CD14-positive monocyte (primary cell): ENCODE measurements at regions not wholly inside any gene's neighbourhood (a gene's known extent, or its start where the extent isn't known, plus 50 kb on each side); places are given as distances from the start of the nearest gene placed in this dataset.

Experiments
- DNase-seq, 3 donors: peaks; one replicate each; pipeline ENCODE4 v3.0.0-alpha.2; 2011 to 2022
- H2AFZ ChIP-seq: 2 replicates; pipeline ENCODE4 v1.6.0; 2012; ENCODE audit warnings: mild to moderate bottlenecking, low read depth, low read length, inconsistent platforms; ENCODE audit not compliant: insufficient read depth, poor library complexity, severe bottlenecking
- H3K27ac ChIP-seq, 2 donors: 1 replicate in 1 of 2; 2 replicates in 1 of 2; pipeline ENCODE4 v1.5.1; 2012 to 2013; ENCODE audit warnings: low read length in 2 of 2, control low read depth in 1 of 2, inconsistent platforms in 1 of 2, low read depth in 1 of 2, mild to moderate bottlenecking in 1 of 2
- H3K27me3 ChIP-seq, 2 donors: one replicate each; pipeline versions ENCODE4 v1.6.0 to v1.6.1; 2011 to 2013; ENCODE audit warnings: low read length in 2 of 2; ENCODE audit not compliant: control insufficient read depth in 2 of 2, insufficient read depth in 2 of 2
- H3K36me3 ChIP-seq, 2 donors: replicated peaks in 1 of 2; 1 replicate in 1 of 2; 2 replicates in 1 of 2; pipeline versions ENCODE4 v1.5.1 to v1.6.1; 2012 to 2013; ENCODE audit warnings: low read length in 2 of 2, control low read depth in 1 of 2, inconsistent platforms in 1 of 2, mild to moderate bottlenecking in 1 of 2; ENCODE audit not compliant: insufficient read depth in 2 of 2, control insufficient read depth in 1 of 2
- H3K4me1 ChIP-seq, 2 donors: 1 replicate in 1 of 2; 2 replicates in 1 of 2; pipeline versions ENCODE4 v1.5.1 to v1.6.1; 2012 to 2013; ENCODE audit warnings: low read length in 2 of 2, control low read depth in 1 of 2, inconsistent platforms in 1 of 2, mild to moderate bottlenecking in 1 of 2, moderate library complexity in 1 of 2; ENCODE audit not compliant: insufficient read depth in 2 of 2, control insufficient read depth in 1 of 2
- H3K4me2 ChIP-seq: replicated peaks from 2 replicates; pipeline ENCODE3; 2012; ENCODE audit warnings: low read length, moderate library complexity, mild to moderate bottlenecking; ENCODE audit not compliant: poor library complexity, severe bottlenecking; ENCODE audit errors: extremely low read depth
- H3K4me3 ChIP-seq, 3 experiments: fragments of 200-600 bp in 1 of 3; sonication (generic) in 1 of 3; replicated peaks in 1 of 3; 1 replicate in 2 of 3; 2 replicates in 1 of 3; pipeline ENCODE4 v1.5.1; 2011 to 2013; ENCODE audit warnings: low read length in 3 of 3, mild to moderate bottlenecking in 3 of 3, control low read depth in 2 of 3, low read depth in 2 of 3, inconsistent platforms in 1 of 3, moderate library complexity in 1 of 3
- H3K79me2 ChIP-seq: 2 replicates; pipeline ENCODE4 v1.6.0; 2012; ENCODE audit warnings: mild to moderate bottlenecking, control low read depth, inconsistent platforms, low read length, moderate library complexity; ENCODE audit not compliant: insufficient read depth
- H3K9ac ChIP-seq: 2 replicates; pipeline ENCODE4 v1.6.0; 2017; ENCODE audit warnings: low read length, mild to moderate bottlenecking; ENCODE audit not compliant: insufficient read depth, poor library complexity, severe bottlenecking
- H3K9me3 ChIP-seq, 2 donors: replicated peaks in 1 of 2; 1 replicate in 1 of 2; 2 replicates in 1 of 2; pipeline versions ENCODE4 v1.5.1 to v1.6.1; 2012 to 2013; ENCODE audit warnings: low read length in 2 of 2, control low read depth in 1 of 2; ENCODE audit not compliant: control insufficient read depth in 1 of 2, insufficient read depth in 1 of 2
- H4K20me1 ChIP-seq: 2 replicates; pipeline ENCODE4 v1.6.0; 2012; ENCODE audit warnings: mild to moderate bottlenecking, low read length, control low read depth, moderate library complexity; ENCODE audit not compliant: insufficient read depth
- H3K27ac Mint-ChIP-seq, 7 donors: one replicate each; pipeline ENCODE4 v1.8.0; 2020; ENCODE audit warnings: mild to moderate bottlenecking in 7 of 7, mixed read lengths in 7 of 7, moderate library complexity in 6 of 7, inconsistent platforms in 2 of 7
- H3K27me3 Mint-ChIP-seq, 3 donors: one replicate each; pipeline ENCODE4 v1.8.0; 2021 to 2022; ENCODE audit warnings: low read depth in 3 of 3, mild to moderate bottlenecking in 3 of 3, mixed read lengths in 3 of 3, moderate library complexity in 3 of 3, inconsistent platforms in 1 of 3
- H3K36me3 Mint-ChIP-seq, 2 donors: one replicate each; pipeline ENCODE4 v1.8.0; 2020; ENCODE audit warnings: mixed read lengths in 2 of 2, inconsistent platforms in 1 of 2, mild to moderate bottlenecking in 1 of 2
- H3K4me1 Mint-ChIP-seq: one replicate; pipeline ENCODE4 v1.8.0; 2020; ENCODE audit warnings: mild to moderate bottlenecking, mixed read lengths
- H3K4me3 Mint-ChIP-seq, 2 donors: one replicate each; pipeline ENCODE4 v1.8.0; 2020; ENCODE audit warnings: mild to moderate bottlenecking in 2 of 2, mixed read lengths in 2 of 2, moderate library complexity in 1 of 2
- H3K9me3 Mint-ChIP-seq, 7 donors: one replicate each; pipeline ENCODE4 v1.8.0; 2020 to 2022; ENCODE audit warnings: mixed read lengths in 7 of 7, mild to moderate bottlenecking in 6 of 7, moderate library complexity in 6 of 7, inconsistent platforms in 2 of 7
- intact Hi-C, 2 donors: fragments of 100-400 bp; cut with micrococcal nuclease; formaldehyde crosslinking; loops; one replicate each; pipeline versions ENCODE4 v1.15.0 to v1.15.1; 2023
- TF ChIP-seq, protein P1 (sequence below): fragments of 200-600 bp; IDR thresholded peaks from one replicate; pipeline ENCODE4 v1.8.0; 2022; ENCODE audit warnings: antibody characterized with exemption, mild to moderate bottlenecking

- H3K36me3 ChIP-seq, result no peaks in the 10 kb centered on the region
- TF ChIP-seq, protein P1, sequence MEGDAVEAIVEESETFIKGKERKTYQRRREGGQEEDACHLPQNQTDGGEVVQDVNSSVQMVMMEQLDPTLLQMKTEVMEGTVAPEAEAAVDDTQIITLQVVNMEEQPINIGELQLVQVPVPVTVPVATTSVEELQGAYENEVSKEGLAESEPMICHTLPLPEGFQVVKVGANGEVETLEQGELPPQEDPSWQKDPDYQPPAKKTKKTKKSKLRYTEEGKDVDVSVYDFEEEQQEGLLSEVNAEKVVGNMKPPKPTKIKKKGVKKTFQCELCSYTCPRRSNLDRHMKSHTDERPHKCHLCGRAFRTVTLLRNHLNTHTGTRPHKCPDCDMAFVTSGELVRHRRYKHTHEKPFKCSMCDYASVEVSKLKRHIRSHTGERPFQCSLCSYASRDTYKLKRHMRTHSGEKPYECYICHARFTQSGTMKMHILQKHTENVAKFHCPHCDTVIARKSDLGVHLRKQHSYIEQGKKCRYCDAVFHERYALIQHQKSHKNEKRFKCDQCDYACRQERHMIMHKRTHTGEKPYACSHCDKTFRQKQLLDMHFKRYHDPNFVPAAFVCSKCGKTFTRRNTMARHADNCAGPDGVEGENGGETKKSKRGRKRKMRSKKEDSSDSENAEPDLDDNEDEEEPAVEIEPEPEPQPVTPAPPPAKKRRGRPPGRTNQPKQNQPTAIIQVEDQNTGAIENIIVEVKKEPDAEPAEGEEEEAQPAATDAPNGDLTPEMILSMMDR, result no peak
- intact Hi-C loops, result no loop called here
- no peak overlapping the region for H3K27ac Mint-ChIP-seq
- no peaks in the 10 kb centered on the region for H3K36me3 Mint-ChIP-seq
- H2AFZ ChIP-seq, result no peak overlapping the region
- peaks cover 1 to 4% (median 3%) of the 10 kb centered on the region in 3 donors for H3K27me3 Mint-ChIP-seq
- H3K4me1 ChIP-seq, result no peaks in the 10 kb centered on the region
- no peak overlapping the region for H3K4me3 ChIP-seq
- no peaks in the 10 kb centered on the region for H3K4me1 Mint-ChIP-seq
- H3K79me2 ChIP-seq, result no peaks in the 10 kb centered on the region
- H3K9me3 ChIP-seq, result no peaks in the 10 kb centered on the region
- no peak overlapping the region for H3K27ac ChIP-seq
- no peaks in the 10 kb centered on the region for H4K20me1 ChIP-seq
- DNase-seq, result no peak
- H3K4me3 Mint-ChIP-seq, result no peak overlapping the region
- no peak overlapping the region for H3K4me2 ChIP-seq
- peaks cover 0 to 14% (median 4%) of the 10 kb centered on the region in 7 donors for H3K9me3 Mint-ChIP-seq
- H3K9ac ChIP-seq, result no peak overlapping the region
- no peaks in the 10 kb centered on the region for H3K27me3 ChIP-seq
These were observed 100.0 kb downstream of the CCDC34 start for GRCh38 chr11:27263046-27263445.

- intact Hi-C loops, result no loop called here
- H3K27me3 Mint-ChIP-seq, result peaks cover 0 to 1% (median 1%) of the 10 kb centered on the region in 3 donors
- H3K9me3 Mint-ChIP-seq, result peaks cover 0 to 16% (median 4%) of the 10 kb centered on the region in 7 donors
- Histone ChIP-seq H3K4me3 (no peak overlapping the region), H3K4me1 (no peaks in the 10 kb centered on the region), H2AFZ (no peak overlapping the region), H3K4me2 (no peak overlapping the region), H3K27me3 (no peaks in the 10 kb centered on the region), H3K9ac (no peak overlapping the region), H4K20me1 (no peaks in the 10 kb centered on the region), H3K9me3 (peaks cover 0 to 5% of the 10 kb centered on the region in 2 donors), H3K79me2 (no peaks in the 10 kb centered on the region), H3K36me3 (no peaks in the 10 kb centered on the region), H3K27ac (no peak overlapping the region)
- no peak overlapping the region for H3K4me3 Mint-ChIP-seq
- DNase-seq, result no peak
- no peaks in the 10 kb centered on the region for H3K4me1 Mint-ChIP-seq
- TF ChIP-seq, protein P1, result no peak
- no peak overlapping the region for H3K27ac Mint-ChIP-seq
- no peaks in the 10 kb centered on the region for H3K36me3 Mint-ChIP-seq
These were observed 107.6 kb downstream of the CCDC34 start for GRCh38 chr11:27255447-27255828.
